Liver (tissue), 3 donors: ENCODE measurements at regions not wholly inside any gene's neighbourhood (a gene's known extent, or its start where the extent isn't known, plus 50 kb on each side); places are given as distances from the start of the nearest gene placed in this dataset.

ENCODE experiments used
- EGR1 ChIP-seq, 2 donors: IDR thresholded peaks; 2 replicates each; pipeline ENCODE4 v1.6.1; 2016 to 2018; ENCODE audit warnings: antibody characterized with exemption in 2 of 2, low read depth in 2 of 2
- TAF1 ChIP-seq: conservative IDR thresholded peaks from 2 replicates; pipeline ENCODE4 v1.6.1; 2016; ENCODE audit warnings: antibody characterized with exemption, mild to moderate bottlenecking
- TF ChIP-seq, protein P1 (sequence below): fragments of 150-350 bp; IDR thresholded peaks from 2 replicates; pipeline ENCODE4 v1.5.1; 2017; ENCODE audit warnings: improper control_type of control experiment, low read depth, low read length; ENCODE audit not compliant: missing input control
- TF ChIP-seq, protein P2 (sequence below): IDR thresholded peaks from 2 replicates; pipeline ENCODE4 v1.6.1; 2016; ENCODE audit warnings: antibody characterized with exemption, mild to moderate bottlenecking
- donor health status: healthy.
- donor health status: healthy.

DNA sequence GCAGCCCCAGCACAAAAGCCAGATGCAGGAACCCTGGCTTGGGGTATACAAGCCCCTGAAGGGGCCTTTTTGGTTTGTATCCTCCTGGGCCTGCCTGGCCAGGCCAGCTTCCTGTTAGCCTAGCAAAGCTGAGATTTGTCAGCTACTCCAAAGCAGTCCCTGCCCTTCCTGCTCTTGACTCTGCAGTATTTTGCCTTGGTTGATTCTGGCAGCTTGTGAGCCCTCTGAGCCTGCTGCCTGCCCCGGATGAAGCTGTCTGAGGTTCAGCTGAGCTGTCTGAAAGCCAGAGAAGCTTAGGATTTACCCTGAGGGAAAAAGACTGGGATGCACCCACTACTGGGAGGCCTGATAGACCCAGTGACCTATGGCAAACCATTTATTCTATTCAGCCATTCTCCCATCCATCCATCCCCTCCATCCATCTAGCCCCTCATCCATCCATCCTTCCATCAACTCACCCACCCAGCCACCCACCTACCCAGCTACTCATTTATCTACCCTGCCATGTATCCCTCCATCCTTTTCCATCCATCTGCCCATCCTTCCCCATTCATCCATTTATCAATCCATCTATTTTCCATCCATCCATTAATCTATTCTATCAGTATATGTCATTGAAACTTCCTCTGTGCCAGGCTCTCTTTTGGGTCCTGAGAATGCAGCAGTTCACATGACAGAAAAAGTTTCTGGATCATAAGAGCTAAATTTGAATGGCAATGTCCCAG, 307.5 kb downstream of the DHX35 start:
- no peak for TF ChIP-seq EGR1 (IDR thresholded peaks at IDR 0.05; ENCODE audit: low read depth in 2 of 2)
- no peak for TF ChIP-seq TAF1
- TF ChIP-seq, protein P1, sequence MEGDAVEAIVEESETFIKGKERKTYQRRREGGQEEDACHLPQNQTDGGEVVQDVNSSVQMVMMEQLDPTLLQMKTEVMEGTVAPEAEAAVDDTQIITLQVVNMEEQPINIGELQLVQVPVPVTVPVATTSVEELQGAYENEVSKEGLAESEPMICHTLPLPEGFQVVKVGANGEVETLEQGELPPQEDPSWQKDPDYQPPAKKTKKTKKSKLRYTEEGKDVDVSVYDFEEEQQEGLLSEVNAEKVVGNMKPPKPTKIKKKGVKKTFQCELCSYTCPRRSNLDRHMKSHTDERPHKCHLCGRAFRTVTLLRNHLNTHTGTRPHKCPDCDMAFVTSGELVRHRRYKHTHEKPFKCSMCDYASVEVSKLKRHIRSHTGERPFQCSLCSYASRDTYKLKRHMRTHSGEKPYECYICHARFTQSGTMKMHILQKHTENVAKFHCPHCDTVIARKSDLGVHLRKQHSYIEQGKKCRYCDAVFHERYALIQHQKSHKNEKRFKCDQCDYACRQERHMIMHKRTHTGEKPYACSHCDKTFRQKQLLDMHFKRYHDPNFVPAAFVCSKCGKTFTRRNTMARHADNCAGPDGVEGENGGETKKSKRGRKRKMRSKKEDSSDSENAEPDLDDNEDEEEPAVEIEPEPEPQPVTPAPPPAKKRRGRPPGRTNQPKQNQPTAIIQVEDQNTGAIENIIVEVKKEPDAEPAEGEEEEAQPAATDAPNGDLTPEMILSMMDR = no peak
- TF ChIP-seq, protein P2, sequence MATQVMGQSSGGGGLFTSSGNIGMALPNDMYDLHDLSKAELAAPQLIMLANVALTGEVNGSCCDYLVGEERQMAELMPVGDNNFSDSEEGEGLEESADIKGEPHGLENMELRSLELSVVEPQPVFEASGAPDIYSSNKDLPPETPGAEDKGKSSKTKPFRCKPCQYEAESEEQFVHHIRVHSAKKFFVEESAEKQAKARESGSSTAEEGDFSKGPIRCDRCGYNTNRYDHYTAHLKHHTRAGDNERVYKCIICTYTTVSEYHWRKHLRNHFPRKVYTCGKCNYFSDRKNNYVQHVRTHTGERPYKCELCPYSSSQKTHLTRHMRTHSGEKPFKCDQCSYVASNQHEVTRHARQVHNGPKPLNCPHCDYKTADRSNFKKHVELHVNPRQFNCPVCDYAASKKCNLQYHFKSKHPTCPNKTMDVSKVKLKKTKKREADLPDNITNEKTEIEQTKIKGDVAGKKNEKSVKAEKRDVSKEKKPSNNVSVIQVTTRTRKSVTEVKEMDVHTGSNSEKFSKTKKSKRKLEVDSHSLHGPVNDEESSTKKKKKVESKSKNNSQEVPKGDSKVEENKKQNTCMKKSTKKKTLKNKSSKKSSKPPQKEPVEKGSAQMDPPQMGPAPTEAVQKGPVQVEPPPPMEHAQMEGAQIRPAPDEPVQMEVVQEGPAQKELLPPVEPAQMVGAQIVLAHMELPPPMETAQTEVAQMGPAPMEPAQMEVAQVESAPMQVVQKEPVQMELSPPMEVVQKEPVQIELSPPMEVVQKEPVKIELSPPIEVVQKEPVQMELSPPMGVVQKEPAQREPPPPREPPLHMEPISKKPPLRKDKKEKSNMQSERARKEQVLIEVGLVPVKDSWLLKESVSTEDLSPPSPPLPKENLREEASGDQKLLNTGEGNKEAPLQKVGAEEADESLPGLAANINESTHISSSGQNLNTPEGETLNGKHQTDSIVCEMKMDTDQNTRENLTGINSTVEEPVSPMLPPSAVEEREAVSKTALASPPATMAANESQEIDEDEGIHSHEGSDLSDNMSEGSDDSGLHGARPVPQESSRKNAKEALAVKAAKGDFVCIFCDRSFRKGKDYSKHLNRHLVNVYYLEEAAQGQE = no peak
